ENCODE measurements at regions not wholly inside any gene's neighbourhood (a gene's known extent, or its start where the extent isn't known, plus 50 kb on each side); places are given as distances from the start of the nearest gene placed in this dataset.

GRCh38 chr15:62624547-62625378 is 417.8 kb upstream of the TPM1 start:
- no peak for TF ChIP-seq CTCF (IDR thresholded peaks at IDR 0.05)
- no peak for TF ChIP-seq EZH2 (IDR thresholded peaks at IDR 0.05; ENCODE audit: borderline replicate concordance, insufficient read depth, low read depth, low read length, poor library complexity, severe bottlenecking)

Measured in B cell (primary cell).